ENCODE measurements at regions not wholly inside any gene's neighbourhood (a gene's known extent, or its start where the extent isn't known, plus 50 kb on each side); places are given as distances from the start of the nearest gene placed in this dataset.
"Not testable (repeated sequence)": the region's sequence is repeated elsewhere in the genome, so short reads cannot be mapped to it uniquely, and the experiment has no call there.

- CTCF ChIA-PET = interaction anchor here (0.5 kb wide), 1 partner anchor 268 kb away, joined by 3 read pairs; no protein-coding TSS in a partner anchor
- H3K27ac ChIP-seq (ENCODE audit: low read length) = no peak overlapping the region
- no peaks in the 10 kb centered on the region for H3K36me3 ChIP-seq (ENCODE audit: low read depth, low read length)
- H3K4me1 ChIP-seq (ENCODE audit: insufficient read depth, low read length) = no peaks in the 10 kb centered on the region
- ATAC-seq = no peak
- H3K79me2 ChIP-seq (ENCODE audit: low read length) = no peaks in the 10 kb centered on the region
- H3F3A ChIP-seq (ENCODE audit: low read length, unreplicated experiment) = no peaks in the 10 kb centered on the region
- H3K27me3 ChIP-seq (ENCODE audit: low read length) = no peaks in the 10 kb centered on the region
- H3K4me3 ChIP-seq (ENCODE audit: low read length) = no peak overlapping the region
- DNase-seq = no peak
- no peak overlapping the region for H3K9ac ChIP-seq (ENCODE audit: low read length)
- TF ChIP-seq EZH2phosphoT487 (IDR thresholded peaks at IDR 0.05; ENCODE audit: borderline replicate concordance, low read length) (no peak), EZH2 (IDR thresholded peaks at IDR 0.05; ENCODE audit: low read length, unreplicated experiment) (no peak), CTCF (conservative IDR thresholded peaks at IDR 0.05; ENCODE audit: low read depth, low read length) (no peak)
- no peak overlapping the region for H3K4me2 ChIP-seq (ENCODE audit: low read length)
- no TSS peak for BruUV-seq (replicated peaks)
- no peaks in the 10 kb centered on the region for H3K9me3 ChIP-seq (ENCODE audit: low read length)
- no peak overlapping the region for H2AFZ ChIP-seq (ENCODE audit: low read length)
- H3K9me2 ChIP-seq (replicated peaks; ENCODE audit: low read length) = no peaks in the 10 kb centered on the region
- POLR2A ChIA-PET (ENCODE audit: unreplicated experiment) = no interaction called here
- intact Hi-C loops (cut with micrococcal nuclease) = no loop called here
- H4K20me1 ChIP-seq (ENCODE audit: low read length) = no peaks in the 10 kb centered on the region
Observed at GRCh38 chr9:107778661-107779060, 289.1 kb upstream of the KLF4 start.

DNA sequence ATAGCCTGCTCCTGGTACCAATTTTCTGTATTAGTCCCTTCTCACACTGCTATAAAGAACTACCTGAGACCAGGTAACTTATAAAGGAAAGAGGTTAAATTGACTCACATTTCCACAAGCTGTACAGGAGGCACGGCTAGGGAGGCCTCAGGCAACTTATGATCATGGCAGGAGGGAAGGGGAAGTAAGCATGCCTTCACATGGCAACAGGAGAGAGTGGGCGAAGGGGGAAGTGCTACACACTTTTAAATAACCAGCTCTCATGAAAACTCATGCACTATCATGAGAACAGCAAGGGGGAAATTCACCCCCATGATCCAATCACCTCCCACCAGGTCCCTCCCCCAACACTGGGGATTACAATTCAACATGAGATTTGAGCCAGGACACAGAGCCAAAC, 284.5 kb upstream of the KLF4 start:
- intact Hi-C loops (cut with micrococcal nuclease); H3K9ac ChIP-seq (ENCODE audit: low read length); H3K27ac ChIP-seq (ENCODE audit: low read length); H3K79me2 ChIP-seq (ENCODE audit: low read length); H3K4me2 ChIP-seq (ENCODE audit: low read length); H3F3A ChIP-seq (ENCODE audit: low read length, unreplicated experiment); H3K9me3 ChIP-seq (ENCODE audit: low read length); CTCF ChIA-PET; H3K4me3 ChIP-seq (ENCODE audit: low read length); H2AFZ ChIP-seq (ENCODE audit: low read length); H4K20me1 ChIP-seq (ENCODE audit: low read length); BruUV-seq (replicated peaks); H3K4me1 ChIP-seq (ENCODE audit: insufficient read depth, low read length); DNase-seq; POLR2A ChIA-PET (ENCODE audit: unreplicated experiment); H3K36me3 ChIP-seq (ENCODE audit: low read depth, low read length); ATAC-seq; H3K27me3 ChIP-seq (ENCODE audit: low read length); H3K9me2 ChIP-seq (replicated peaks; ENCODE audit: low read length): not testable (repeated sequence)

GRCh38 chr9:107772988-107773387, 283.4 kb upstream of the KLF4 start:
- TF ChIP-seq EZH2 (IDR thresholded peaks at IDR 0.05; ENCODE audit: low read length, unreplicated experiment) = no peak
- no peak for TF ChIP-seq CTCF (conservative IDR thresholded peaks at IDR 0.05; ENCODE audit: low read depth, low read length)
- TF ChIP-seq EZH2phosphoT487 (IDR thresholded peaks at IDR 0.05; ENCODE audit: borderline replicate concordance, low read length) = no peak
- H3F3A ChIP-seq (ENCODE audit: low read length, unreplicated experiment) = no peaks in the 10 kb centered on the region
- DNase-seq = no peak
- ChIA-PET CTCF (no interaction called here), POLR2A (ENCODE audit: unreplicated experiment) (no interaction called here)
- no peaks in the 10 kb centered on the region for H3K27me3 ChIP-seq (ENCODE audit: low read length)
- H4K20me1 ChIP-seq (ENCODE audit: low read length) = no peaks in the 10 kb centered on the region
- no peaks in the 10 kb centered on the region for H3K9me2 ChIP-seq (replicated peaks; ENCODE audit: low read length)
- H3K9me3 ChIP-seq (ENCODE audit: low read length) = no peaks in the 10 kb centered on the region
- no peak overlapping the region for H3K4me2 ChIP-seq (ENCODE audit: low read length)
- no TSS peak for BruUV-seq (replicated peaks)
- no peaks in the 10 kb centered on the region for H3K36me3 ChIP-seq (ENCODE audit: low read depth, low read length)
- H3K4me1 ChIP-seq (ENCODE audit: insufficient read depth, low read length) = no peaks in the 10 kb centered on the region
- no peak for ATAC-seq
- no peak overlapping the region for H3K9ac ChIP-seq (ENCODE audit: low read length)
- no peak overlapping the region for H3K27ac ChIP-seq (ENCODE audit: low read length)
- H3K79me2 ChIP-seq (ENCODE audit: low read length) = no peaks in the 10 kb centered on the region
- H2AFZ ChIP-seq (ENCODE audit: low read length) = no peak overlapping the region
- H3K4me3 ChIP-seq (ENCODE audit: low read length) = no peak overlapping the region
- intact Hi-C loops (cut with micrococcal nuclease) = no loop called here
